ENCODE measurements at regions not wholly inside any gene's neighbourhood (a gene's known extent, or its start where the extent isn't known, plus 50 kb on each side); places are given as distances from the start of the nearest gene placed in this dataset.

DNA sequence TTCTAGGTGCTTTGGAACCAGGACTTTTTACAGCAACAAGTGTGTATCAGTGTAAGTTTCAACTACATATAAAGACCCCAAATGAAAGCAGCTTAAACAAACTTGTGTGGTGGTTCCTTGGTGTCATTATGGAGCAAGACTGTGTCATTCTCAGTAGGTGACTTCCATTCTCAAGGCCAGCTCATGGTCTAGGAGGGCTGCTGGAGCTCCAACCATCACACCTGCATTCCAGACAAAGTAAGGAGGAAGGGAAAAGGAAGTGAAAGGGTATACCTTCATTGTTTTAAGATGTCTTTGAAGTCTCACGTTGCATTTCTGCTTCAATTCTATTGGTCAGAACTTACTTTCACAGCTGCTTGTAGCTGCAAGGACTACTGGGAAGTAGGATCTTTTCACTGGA is 188.6 kb downstream of the C1orf94 start:
- H3K27me3 ChIP-seq (ENCODE audit: low read length) = 0 out of 2 replicates have a peak, but pooled peaks cover 20% of the 10 kb centered on the region
- no peak for DNase-seq
- H3F3A ChIP-seq (ENCODE audit: low read length, unreplicated experiment) = no peaks in the 10 kb centered on the region
- no peaks in the 10 kb centered on the region for H4K20me1 ChIP-seq (ENCODE audit: low read length)
- no peaks in the 10 kb centered on the region for H3K79me2 ChIP-seq (ENCODE audit: low read length)
- H3K4me3 ChIP-seq (ENCODE audit: low read length) = no peak overlapping the region
- no peaks in the 10 kb centered on the region for H3K36me3 ChIP-seq (ENCODE audit: low read depth, low read length)
- H2AFZ ChIP-seq (ENCODE audit: low read length) = no peak overlapping the region
- ChIA-PET CTCF (no interaction called here), POLR2A (ENCODE audit: unreplicated experiment) (no interaction called here)
- H3K27ac ChIP-seq (ENCODE audit: low read length) = no peak overlapping the region
- no peak overlapping the region for H3K9ac ChIP-seq (ENCODE audit: low read length)
- intact Hi-C loops (cut with micrococcal nuclease) = no loop called here
- H3K4me2 ChIP-seq (ENCODE audit: low read length) = no peak overlapping the region
- H3K9me2 ChIP-seq (replicated peaks; ENCODE audit: low read length) = no peaks in the 10 kb centered on the region
- BruUV-seq (replicated peaks) = no TSS peak
- no peaks in the 10 kb centered on the region for H3K9me3 ChIP-seq (ENCODE audit: low read length)
- no peaks in the 10 kb centered on the region for H3K4me1 ChIP-seq (ENCODE audit: insufficient read depth, low read length)
- no peak for ATAC-seq
- TF ChIP-seq EZH2 (IDR thresholded peaks at IDR 0.05; ENCODE audit: low read length, unreplicated experiment) = no peak
- no peak for TF ChIP-seq EZH2phosphoT487 (IDR thresholded peaks at IDR 0.05; ENCODE audit: borderline replicate concordance, low read length)
- TF ChIP-seq, protein P1, sequence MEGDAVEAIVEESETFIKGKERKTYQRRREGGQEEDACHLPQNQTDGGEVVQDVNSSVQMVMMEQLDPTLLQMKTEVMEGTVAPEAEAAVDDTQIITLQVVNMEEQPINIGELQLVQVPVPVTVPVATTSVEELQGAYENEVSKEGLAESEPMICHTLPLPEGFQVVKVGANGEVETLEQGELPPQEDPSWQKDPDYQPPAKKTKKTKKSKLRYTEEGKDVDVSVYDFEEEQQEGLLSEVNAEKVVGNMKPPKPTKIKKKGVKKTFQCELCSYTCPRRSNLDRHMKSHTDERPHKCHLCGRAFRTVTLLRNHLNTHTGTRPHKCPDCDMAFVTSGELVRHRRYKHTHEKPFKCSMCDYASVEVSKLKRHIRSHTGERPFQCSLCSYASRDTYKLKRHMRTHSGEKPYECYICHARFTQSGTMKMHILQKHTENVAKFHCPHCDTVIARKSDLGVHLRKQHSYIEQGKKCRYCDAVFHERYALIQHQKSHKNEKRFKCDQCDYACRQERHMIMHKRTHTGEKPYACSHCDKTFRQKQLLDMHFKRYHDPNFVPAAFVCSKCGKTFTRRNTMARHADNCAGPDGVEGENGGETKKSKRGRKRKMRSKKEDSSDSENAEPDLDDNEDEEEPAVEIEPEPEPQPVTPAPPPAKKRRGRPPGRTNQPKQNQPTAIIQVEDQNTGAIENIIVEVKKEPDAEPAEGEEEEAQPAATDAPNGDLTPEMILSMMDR (conservative IDR thresholded peaks at IDR 0.05; ENCODE audit: low read depth, low read length) = no peak

DNA sequence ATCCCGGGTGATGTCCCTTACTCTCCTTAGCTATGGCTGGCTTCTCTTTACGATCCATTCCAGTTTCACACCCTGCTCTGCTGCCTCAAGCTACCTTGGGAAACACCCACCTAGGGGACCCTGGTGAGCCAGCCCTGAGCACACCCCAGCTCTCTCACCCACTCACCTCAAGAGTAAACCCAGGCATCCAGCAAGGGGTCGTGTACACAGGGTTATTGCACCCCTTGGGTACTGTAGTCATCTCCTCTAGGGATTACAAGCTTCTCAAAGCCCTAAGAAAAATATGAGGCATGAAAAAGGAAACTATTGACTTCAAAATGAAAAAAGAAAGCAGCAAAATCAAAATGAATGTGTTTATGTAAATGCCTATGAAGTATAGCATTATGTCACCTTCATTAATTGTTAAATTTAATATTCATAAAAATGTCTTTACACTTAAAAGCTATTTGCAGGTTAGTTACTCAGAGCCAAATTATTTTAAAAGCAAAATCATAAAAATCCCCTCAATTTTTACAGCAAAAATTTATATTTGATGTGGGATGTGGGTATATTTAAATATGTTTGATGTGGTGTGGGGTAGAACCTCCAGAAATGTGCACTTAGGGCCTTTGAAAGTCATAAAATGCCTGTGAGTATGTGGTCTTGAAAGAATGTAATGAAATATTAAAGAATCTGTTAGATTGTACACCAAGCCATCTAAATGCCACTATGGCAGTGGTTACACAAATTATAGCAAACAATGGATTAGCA is 190.3 kb downstream of the C1orf94 start:
- no peak for ATAC-seq
- Histone ChIP-seq H3K4me1 (ENCODE audit: insufficient read depth, low read length) (no peaks in the 10 kb centered on the region), H4K20me1 (ENCODE audit: low read length) (no peaks in the 10 kb centered on the region), H3K36me3 (ENCODE audit: low read depth, low read length) (no peaks in the 10 kb centered on the region), H3K27me3 (ENCODE audit: low read length) (0 out of 2 replicates have a peak, but pooled peaks cover 20% of the 10 kb centered on the region), H3K9me2 (replicated peaks; ENCODE audit: low read length) (no peaks in the 10 kb centered on the region), H3F3A (ENCODE audit: low read length, unreplicated experiment) (no peaks in the 10 kb centered on the region), H3K9me3 (ENCODE audit: low read length) (no peaks in the 10 kb centered on the region), H3K4me2 (ENCODE audit: low read length) (no peak overlapping the region), H2AFZ (ENCODE audit: low read length) (no peak overlapping the region), H3K9ac (ENCODE audit: low read length) (no peak overlapping the region), H3K4me3 (ENCODE audit: low read length) (no peak overlapping the region), H3K79me2 (ENCODE audit: low read length) (no peaks in the 10 kb centered on the region), H3K27ac (ENCODE audit: low read length) (no peak overlapping the region)
- DNase-seq = no peak
- CTCF ChIA-PET = no interaction called here
- BruUV-seq (replicated peaks) = no TSS peak
- POLR2A ChIA-PET (ENCODE audit: unreplicated experiment) = no interaction called here
- no peak for TF ChIP-seq EZH2 (IDR thresholded peaks at IDR 0.05; ENCODE audit: low read length, unreplicated experiment)
- no peak for TF ChIP-seq EZH2phosphoT487 (IDR thresholded peaks at IDR 0.05; ENCODE audit: borderline replicate concordance, low read length)
- TF ChIP-seq, protein P1 (conservative IDR thresholded peaks at IDR 0.05; ENCODE audit: low read depth, low read length) = no peak
- intact Hi-C loops (cut with micrococcal nuclease) = no loop called here

DNA sequence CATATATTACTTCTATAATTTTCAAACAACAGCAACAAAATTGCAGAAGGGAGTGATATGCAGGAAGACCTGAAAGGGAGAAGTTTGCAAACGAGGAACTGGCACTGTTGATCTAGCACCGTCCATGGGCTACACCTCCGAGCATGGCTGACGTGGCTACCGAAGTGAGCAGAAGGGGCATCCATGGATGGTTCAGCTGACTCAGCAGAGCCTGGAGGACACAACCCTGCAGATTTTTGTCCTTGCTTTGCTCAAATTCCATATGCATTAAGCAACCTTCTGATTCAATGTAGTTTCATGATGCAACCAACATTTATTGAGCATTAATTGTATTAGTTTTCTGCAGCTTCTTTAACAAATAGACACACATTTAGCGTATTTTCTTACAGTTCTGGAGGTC is 191.2 kb downstream of the C1orf94 start:
- Histone ChIP-seq H3K36me3 (ENCODE audit: low read depth, low read length) (no peaks in the 10 kb centered on the region), H3K4me2 (ENCODE audit: low read length) (no peak overlapping the region), H3K27ac (ENCODE audit: low read length) (no peak overlapping the region), H3K9me2 (replicated peaks; ENCODE audit: low read length) (no peaks in the 10 kb centered on the region), H4K20me1 (ENCODE audit: low read length) (no peaks in the 10 kb centered on the region), H3K9ac (ENCODE audit: low read length) (no peak overlapping the region), H3K4me1 (ENCODE audit: insufficient read depth, low read length) (no peaks in the 10 kb centered on the region), H3K27me3 (ENCODE audit: low read length) (0 out of 2 replicates have a peak, but pooled peaks cover 20% of the 10 kb centered on the region), H3F3A (ENCODE audit: low read length, unreplicated experiment) (no peaks in the 10 kb centered on the region), H3K4me3 (ENCODE audit: low read length) (no peak overlapping the region), H3K9me3 (ENCODE audit: low read length) (no peaks in the 10 kb centered on the region), H2AFZ (ENCODE audit: low read length) (no peak overlapping the region), H3K79me2 (ENCODE audit: low read length) (no peaks in the 10 kb centered on the region)
- BruUV-seq (replicated peaks) = no TSS peak
- ChIA-PET CTCF (no interaction called here), POLR2A (ENCODE audit: unreplicated experiment) (no interaction called here)
- intact Hi-C loops (cut with micrococcal nuclease) = no loop called here
- no peak for TF ChIP-seq EZH2 (IDR thresholded peaks at IDR 0.05; ENCODE audit: low read length, unreplicated experiment)
- TF ChIP-seq, protein P1 (conservative IDR thresholded peaks at IDR 0.05; ENCODE audit: low read depth, low read length) = no peak
- no peak for TF ChIP-seq EZH2phosphoT487 (IDR thresholded peaks at IDR 0.05; ENCODE audit: borderline replicate concordance, low read length)
- ATAC-seq (no peak), DNase-seq (no peak)
